DOHH2 (cell line): ENCODE measurements at regions not wholly inside any gene's neighbourhood (a gene's known extent, or its start where the extent isn't known, plus 50 kb on each side); places are given as distances from the start of the nearest gene placed in this dataset.

Experiments used
- CTCF ChIP-seq: fragments of 200-600 bp; sonication (generic); IDR thresholded peaks from one replicate; pipeline ENCODE4 v1.5.1; 2014; ENCODE audit warnings: antibody characterized with exemption, mild to moderate bottlenecking, low read depth, low read length; ENCODE audit not compliant: poor library complexity, severe bottlenecking
- EZH2phosphoT487 ChIP-seq: fragments of 200-600 bp; sonication (generic); IDR thresholded peaks from 2 replicates; pipeline ENCODE4 v1.6.1; 2017; ENCODE audit warnings: borderline replicate concordance, mild to moderate bottlenecking, antibody characterized with exemption, low read length, moderate library complexity, mixed read lengths

- TF ChIP-seq CTCF, result no peak
- no peak for TF ChIP-seq EZH2phosphoT487
These were observed 189.2 kb upstream of the SLCO3A1 start for GRCh38 chr15:91664224-91664836.
